Osteocyte (in vitro differentiated cells): ENCODE measurements at regions not wholly inside any gene's neighbourhood (a gene's known extent, or its start where the extent isn't known, plus 50 kb on each side); places are given as distances from the start of the nearest gene placed in this dataset.

Experiments
- DNase-seq: peaks from one replicate; pipeline ENCODE4 v3.0.0; 2021; ENCODE audit warnings: mixed read lengths; ENCODE audit not compliant: unreplicated experiment; ENCODE audit errors: extremely low spot score
- H3K27ac Mint-ChIP-seq: one replicate; pipeline ENCODE4 v1.8.0; 2021; ENCODE audit warnings: mild to moderate bottlenecking, mixed read lengths; ENCODE audit not compliant: unreplicated experiment
- H3K27me3 Mint-ChIP-seq: one replicate; pipeline ENCODE4 v1.8.0; 2021; ENCODE audit warnings: mixed read lengths; ENCODE audit not compliant: unreplicated experiment
- H3K36me3 Mint-ChIP-seq: one replicate; pipeline ENCODE4 v1.8.0; 2021; ENCODE audit warnings: mixed read lengths; ENCODE audit not compliant: unreplicated experiment
- H3K4me1 Mint-ChIP-seq: one replicate; pipeline ENCODE4 v1.8.0; 2021; ENCODE audit warnings: mixed read lengths; ENCODE audit not compliant: unreplicated experiment
- H3K4me3 Mint-ChIP-seq: one replicate; pipeline ENCODE4 v1.8.0; 2021; ENCODE audit warnings: mild to moderate bottlenecking, moderate library complexity, mixed read lengths; ENCODE audit not compliant: unreplicated experiment
- H3K9me3 Mint-ChIP-seq: one replicate; pipeline ENCODE4 v1.8.0; 2021; ENCODE audit warnings: mixed read lengths; ENCODE audit not compliant: unreplicated experiment
- CTCF ChIP-seq: fragments of 200-600 bp; sonication (generic); IDR thresholded peaks from 2 replicates; pipeline ENCODE4 v1.5.0; 2021; ENCODE audit warnings: antibody characterized with exemption, mild to moderate bottlenecking, moderate library complexity

GRCh38 chr5:91562922-91563321, 179.8 kb upstream of the ARRDC3 start:
- H3K9me3 Mint-ChIP-seq: peaks cover 23% of the 10 kb centered on the region
- H3K36me3 Mint-ChIP-seq: no peaks in the 10 kb centered on the region
- no peak overlapping the region for H3K27ac Mint-ChIP-seq
- H3K27me3 Mint-ChIP-seq: no peaks in the 10 kb centered on the region
- DNase-seq: no peak
- H3K4me1 Mint-ChIP-seq: peaks cover 7% of the 10 kb centered on the region
- H3K4me3 Mint-ChIP-seq: no peak overlapping the region
- TF ChIP-seq CTCF: no peak

GRCh38 chr5:91541696-91542095, 158.6 kb upstream of the ARRDC3 start:
- Mint-ChIP-seq H3K9me3 (peaks cover 22% of the 10 kb centered on the region), H3K27me3 (no peaks in the 10 kb centered on the region), H3K36me3 (no peaks in the 10 kb centered on the region), H3K4me3 (no peak overlapping the region), H3K27ac (no peak overlapping the region), H3K4me1 (no peaks in the 10 kb centered on the region)
- DNase-seq: no peak
- TF ChIP-seq CTCF: no peak

GRCh38 chr5:91538179-91538578, 155.1 kb upstream of the ARRDC3 start:
- Mint-ChIP-seq H3K27me3 (no peaks in the 10 kb centered on the region), H3K9me3 (peaks cover 8% of the 10 kb centered on the region), H3K4me1 (peaks cover 2% of the 10 kb centered on the region), H3K4me3 (no peak overlapping the region), H3K36me3 (no peaks in the 10 kb centered on the region), H3K27ac (no peak overlapping the region)
- DNase-seq: no peak
- no peak for TF ChIP-seq CTCF

GRCh38 chr5:91535499-91535898, 152.4 kb upstream of the ARRDC3 start:
- no peak for TF ChIP-seq CTCF
- peaks cover 2% of the 10 kb centered on the region for H3K4me1 Mint-ChIP-seq
- no peak overlapping the region for H3K4me3 Mint-ChIP-seq
- H3K9me3 Mint-ChIP-seq: peaks cover 7% of the 10 kb centered on the region
- no peak for DNase-seq
- no peak overlapping the region for H3K27ac Mint-ChIP-seq
- no peaks in the 10 kb centered on the region for H3K36me3 Mint-ChIP-seq
- no peaks in the 10 kb centered on the region for H3K27me3 Mint-ChIP-seq

- Mint-ChIP-seq H3K9me3 (peaks cover under 1% of the 10 kb centered on the region), H3K27ac (no peak overlapping the region), H3K4me3 (no peak overlapping the region), H3K27me3 (no peaks in the 10 kb centered on the region), H3K4me1 (peaks cover 2% of the 10 kb centered on the region), H3K36me3 (no peaks in the 10 kb centered on the region)
- no peak for TF ChIP-seq CTCF
- no peak for DNase-seq
Measured at GRCh38 chr5:91534332-91534731, 151.2 kb upstream of the ARRDC3 start.
